Right lobe of liver (tissue), 6 donors: ENCODE measurements at regions not wholly inside any gene's neighbourhood (a gene's known extent, or its start where the extent isn't known, plus 50 kb on each side); places are given as distances from the start of the nearest gene placed in this dataset.

Source experiments
- ATAC-seq, 4 donors: fragments of 200-7000 bp; cut with Tn5 transposase; one replicate each; pipeline ENCODE4 v1.9.1; 2020; ENCODE audit warnings: mild to moderate bottlenecking in 4 of 4, moderate library complexity in 4 of 4
- DNase-seq, 3 donors: peaks; one replicate each; pipeline ENCODE4 v3.0.0-alpha.2; 2020
- H3K27ac ChIP-seq, 3 donors: fragments of 200-600 bp; one replicate each; pipeline ENCODE4 v1.8.0; 2022
- H3K27me3 ChIP-seq, 2 donors: fragments of 200-600 bp; one replicate each; pipeline ENCODE4 v1.8.0; 2022
- H3K36me3 ChIP-seq, 4 donors: fragments of 200-600 bp; sonication (generic) in 1 of 4; one replicate each; pipeline versions ENCODE4 v1.5.1 to v1.8.0; 2017 to 2022; ENCODE audit warnings: control low read depth in 1 of 4
- H3K4me1 ChIP-seq, 4 donors: fragments of 200-600 bp; sonication (generic) in 1 of 4; one replicate each; pipeline versions ENCODE4 v1.5.1 to v1.8.0; 2017 to 2022; ENCODE audit warnings: control low read depth in 1 of 4
- H3K4me3 ChIP-seq, 3 donors: fragments of 200-600 bp; one replicate each; pipeline ENCODE4 v1.8.0; 2022
- H3K9me3 ChIP-seq, 4 donors: fragments of 200-600 bp; sonication (generic) in 1 of 4; one replicate each; pipeline versions ENCODE4 v1.5.1 to v1.8.0; 2017 to 2022; ENCODE audit warnings: control low read depth in 1 of 4
- POLR2A ChIP-seq: fragments of 450-650 bp; IDR thresholded peaks from one replicate; pipeline ENCODE4 v1.6.1; 2017; ENCODE audit warnings: antibody characterized with exemption, mild to moderate bottlenecking
- WGBS: methylation state at CpG from one replicate; pipeline ENCODE4 v1.1.6; 2018; ENCODE audit warnings: low coverage, low lambda C conversion rate; ENCODE audit not compliant: insufficient coverage; ENCODE audit errors: missing lambda C conversion rate; 5-methylcytosine and 5-hydroxymethylcytosine counted together
- intact Hi-C, 2 donors: fragments of 100-400 bp; cut with DNase I; formaldehyde crosslinking; loops; one replicate each; pipeline versions ENCODE4 v1.11.2 to v1.14.1; 2022
- TF ChIP-seq, protein P1 (sequence below), 4 donors: fragments of 200-600 bp in 3 of 4; fragments of 450-650 bp in 1 of 4; IDR thresholded peaks; one replicate each; pipeline versions ENCODE4 v1.5.1 to v1.8.0; 2016 to 2022; ENCODE audit warnings: antibody characterized with exemption in 4 of 4, mild to moderate bottlenecking in 2 of 4
- donor health status: DM: no; HTN: yes; CAD: no.
- donor health status: DM: no; HTN: no; CAD: no.
- donor health status: DM: no; HTN: no; CAD: no.
- donor health status: DM: no; HTN: yes; CAD: no.
- donor health status: DM: no; HTN: yes; CAD: no.

DNA sequence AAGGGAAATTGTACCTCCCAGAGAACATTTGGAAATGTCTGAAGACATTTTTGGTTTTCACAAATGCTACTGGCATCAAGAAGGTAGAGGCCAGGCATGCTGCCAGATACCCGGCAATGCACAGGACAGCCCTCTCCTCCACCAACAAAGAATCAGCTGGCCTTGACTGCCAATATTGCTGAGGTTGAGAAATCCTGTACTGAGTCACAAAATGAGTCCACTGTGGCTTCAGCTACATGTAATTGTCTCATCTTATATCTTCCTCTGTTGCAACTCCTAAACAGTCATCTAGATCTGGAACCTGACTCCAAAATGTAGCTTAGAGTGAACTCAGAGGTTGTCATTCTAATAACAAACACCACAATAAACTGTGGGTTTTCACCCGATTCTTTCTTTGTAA, 327.5 kb upstream of the POGK start:
- H3K36me3 ChIP-seq: no peaks in the 10 kb centered on the region
- ATAC-seq: no peak
- H3K4me1 ChIP-seq: no peaks in the 10 kb centered on the region
- intact Hi-C loops: no loop called here
- no peaks in the 10 kb centered on the region for H3K9me3 ChIP-seq
- WGBS: 49% methylated on average over 2 of the region's 2 CpGs
- H3K4me3 ChIP-seq: no peak overlapping the region
- TF ChIP-seq, protein P1, sequence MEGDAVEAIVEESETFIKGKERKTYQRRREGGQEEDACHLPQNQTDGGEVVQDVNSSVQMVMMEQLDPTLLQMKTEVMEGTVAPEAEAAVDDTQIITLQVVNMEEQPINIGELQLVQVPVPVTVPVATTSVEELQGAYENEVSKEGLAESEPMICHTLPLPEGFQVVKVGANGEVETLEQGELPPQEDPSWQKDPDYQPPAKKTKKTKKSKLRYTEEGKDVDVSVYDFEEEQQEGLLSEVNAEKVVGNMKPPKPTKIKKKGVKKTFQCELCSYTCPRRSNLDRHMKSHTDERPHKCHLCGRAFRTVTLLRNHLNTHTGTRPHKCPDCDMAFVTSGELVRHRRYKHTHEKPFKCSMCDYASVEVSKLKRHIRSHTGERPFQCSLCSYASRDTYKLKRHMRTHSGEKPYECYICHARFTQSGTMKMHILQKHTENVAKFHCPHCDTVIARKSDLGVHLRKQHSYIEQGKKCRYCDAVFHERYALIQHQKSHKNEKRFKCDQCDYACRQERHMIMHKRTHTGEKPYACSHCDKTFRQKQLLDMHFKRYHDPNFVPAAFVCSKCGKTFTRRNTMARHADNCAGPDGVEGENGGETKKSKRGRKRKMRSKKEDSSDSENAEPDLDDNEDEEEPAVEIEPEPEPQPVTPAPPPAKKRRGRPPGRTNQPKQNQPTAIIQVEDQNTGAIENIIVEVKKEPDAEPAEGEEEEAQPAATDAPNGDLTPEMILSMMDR (IDR thresholded peaks at IDR 0.05): no peak
- TF ChIP-seq POLR2A: no peak
- DNase-seq: no peak
- no peaks in the 10 kb centered on the region for H3K27me3 ChIP-seq
- H3K27ac ChIP-seq: no peak overlapping the region

DNA sequence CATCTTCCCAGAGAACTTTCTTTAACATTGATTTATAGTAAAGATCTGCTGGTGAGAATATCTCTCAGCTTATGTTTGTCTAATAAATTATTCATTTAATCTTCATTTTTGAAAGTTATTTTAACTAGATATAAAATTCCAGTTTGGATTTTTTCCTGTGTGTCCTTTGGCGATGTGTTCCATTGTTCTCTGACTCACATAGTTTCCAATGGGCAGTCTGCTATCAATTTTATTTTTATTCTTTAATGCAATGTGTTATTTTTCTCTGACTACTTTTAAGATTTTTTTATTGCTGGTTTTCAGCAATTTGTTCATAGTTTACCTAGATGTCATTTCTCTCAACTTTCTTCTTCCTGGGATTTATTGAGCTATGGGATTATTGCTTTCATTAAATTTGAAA, 325.2 kb upstream of the POGK start:
- no peak for DNase-seq
- H3K4me3 ChIP-seq: no peak overlapping the region
- no peak for ATAC-seq
- no peaks in the 10 kb centered on the region for H3K27me3 ChIP-seq
- H3K27ac ChIP-seq: no peak overlapping the region
- 77% methylated on average over 1 of the region's 1 CpG for WGBS
- no peaks in the 10 kb centered on the region for H3K4me1 ChIP-seq
- H3K9me3 ChIP-seq: no peaks in the 10 kb centered on the region
- TF ChIP-seq POLR2A: no peak
- TF ChIP-seq, protein P1 (IDR thresholded peaks at IDR 0.05): no peak
- no peaks in the 10 kb centered on the region for H3K36me3 ChIP-seq
- intact Hi-C loops: no loop called here

DNA sequence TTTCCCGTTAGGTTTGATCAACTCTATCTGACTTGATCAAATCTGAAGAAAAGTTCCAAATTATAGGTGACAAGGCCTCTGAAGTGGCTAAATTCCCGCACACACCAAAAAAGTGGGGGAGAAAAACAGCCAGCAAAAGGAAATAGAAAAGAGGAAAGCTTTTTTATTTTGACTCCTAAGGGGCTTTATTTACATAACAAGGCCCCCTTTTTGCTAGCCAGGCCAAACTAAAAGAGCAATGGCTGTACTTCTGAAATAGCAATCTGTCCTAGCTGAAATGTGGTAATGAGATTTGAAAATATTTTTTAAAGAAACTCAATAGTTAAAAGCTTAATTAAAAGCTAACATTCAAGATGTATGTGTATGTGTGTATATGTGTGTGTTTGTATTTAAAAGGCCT, 311.5 kb upstream of the POGK start:
- WGBS: 72% methylated on average over 2 of the region's 2 CpGs
- H3K36me3 ChIP-seq: no peaks in the 10 kb centered on the region
- no peaks in the 10 kb centered on the region for H3K27me3 ChIP-seq

DNA sequence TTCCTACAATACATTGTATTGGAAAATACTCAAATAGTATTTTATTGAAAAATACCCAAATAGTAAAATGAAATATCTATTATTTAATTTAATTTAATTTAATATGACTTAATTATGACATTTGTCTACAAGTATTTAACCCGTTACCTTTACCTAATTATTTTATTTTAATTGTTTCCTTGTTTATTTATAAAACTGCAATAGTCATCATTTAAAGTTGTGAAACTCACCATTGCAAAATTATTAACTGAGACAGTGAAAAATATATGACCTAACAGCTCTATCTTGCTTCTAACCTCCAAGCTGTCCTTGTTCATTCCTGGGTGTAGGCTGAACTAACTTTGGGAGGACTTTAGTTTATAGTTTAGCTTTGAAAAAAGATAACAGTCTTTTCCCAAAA, 300.6 kb upstream of the POGK start:
- Histone ChIP-seq H3K27ac (no peak overlapping the region), H3K27me3 (no peaks in the 10 kb centered on the region), H3K4me1 (peaks cover 0 to 2% (median 0%) of the 10 kb centered on the region in 4 donors), H3K9me3 (no peaks in the 10 kb centered on the region), H3K4me3 (no peak overlapping the region), H3K36me3 (no peaks in the 10 kb centered on the region)
- 18% methylated on average over 1 of the region's 1 CpG for WGBS
- TF ChIP-seq, protein P1 (IDR thresholded peaks at IDR 0.05): no peak
- no peak for TF ChIP-seq POLR2A
- DNase-seq (no peak), ATAC-seq (no peak)
- intact Hi-C loops: no loop called here

More for the DNA sequence above, 311.5 kb upstream of the POGK start:
- ATAC-seq (no peak), DNase-seq (no peak)
- intact Hi-C loops: no loop called here
- H3K9me3 ChIP-seq: no peaks in the 10 kb centered on the region
- TF ChIP-seq, protein P1 (IDR thresholded peaks at IDR 0.05): no peak
- TF ChIP-seq POLR2A: no peak
- H3K4me1 ChIP-seq: no peaks in the 10 kb centered on the region
- no peak overlapping the region for H3K27ac ChIP-seq
- no peak overlapping the region for H3K4me3 ChIP-seq

DNA sequence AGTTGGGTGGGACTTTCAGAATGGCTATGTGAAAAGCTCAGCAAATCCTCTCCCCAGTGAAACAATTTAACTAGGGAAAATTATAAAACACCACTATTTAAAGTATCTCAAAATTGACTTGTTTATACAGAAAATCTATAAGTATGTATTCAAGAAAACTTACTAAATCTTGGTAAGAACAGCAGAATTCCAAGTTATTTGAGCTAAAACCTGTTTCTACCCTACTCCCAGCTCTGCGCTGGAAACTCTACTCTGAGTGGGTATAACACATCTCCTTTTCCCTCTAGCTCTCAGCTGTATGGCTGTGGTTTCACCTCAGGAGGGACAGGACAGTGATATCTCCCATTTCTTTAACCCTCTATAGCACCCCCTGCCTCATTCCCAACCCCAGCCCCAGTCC, 295.2 kb upstream of the POGK start:
- Histone ChIP-seq H3K4me3 (no peak overlapping the region), H3K27me3 (no peaks in the 10 kb centered on the region), H3K27ac (no peak overlapping the region), H3K4me1 (no peaks in the 10 kb centered on the region), H3K9me3 (no peaks in the 10 kb centered on the region), H3K36me3 (no peaks in the 10 kb centered on the region)
- TF ChIP-seq POLR2A: no peak
- TF ChIP-seq, protein P1 (IDR thresholded peaks at IDR 0.05): no peak
- intact Hi-C loops: no loop called here
- 71% methylated on average over 1 of the region's 1 CpG for WGBS
- ATAC-seq (no peak), DNase-seq (no peak)
